CD4-positive, alpha-beta T cell treated with Interferon alpha-2 for 1 hour (primary cell): ENCODE measurements at regions not wholly inside any gene's neighbourhood (a gene's known extent, or its start where the extent isn't known, plus 50 kb on each side); places are given as distances from the start of the nearest gene placed in this dataset.

ENCODE experiments used
- DNase-seq, 2 donors: peaks; one replicate each; pipeline ENCODE4 v3.0.0-alpha.2; 2020 to 2022

GRCh38 chr14:96729889-96730288 is 67.3 kb upstream of the VRK1 start:
- DNase-seq, result no peak

- no peak for DNase-seq
Measured at GRCh38 chr14:96730386-96730785, 66.8 kb upstream of the VRK1 start.

GRCh38 chr14:96734076-96734622 is 63.0 kb upstream of the VRK1 start:
- DNase-seq, result no peak

GRCh38 chr14:96735526-96735925 is 61.7 kb upstream of the VRK1 start:
- no peak for DNase-seq

GRCh38 chr14:96736439-96736838 is 60.7 kb upstream of the VRK1 start:
- no peak for DNase-seq

GRCh38 chr14:96737881-96738280 is 59.3 kb upstream of the VRK1 start:
- no peak for DNase-seq

GRCh38 chr14:96739200-96739910 is 57.8 kb upstream of the VRK1 start:
- DNase-seq, result no peak

- peak; percentile 58 to 75 for DNase-seq
Measured at GRCh38 chr14:96741151-96741977, 55.8 kb upstream of the VRK1 start.

- no peak for DNase-seq
Measured at GRCh38 chr14:96744262-96744661, 52.9 kb upstream of the VRK1 start.

GRCh38 chr14:96745500-96746051 is 51.6 kb upstream of the VRK1 start:
- no peak for DNase-seq

GRCh38 chr14:96746101-96746500 is 51.1 kb upstream of the VRK1 start:
- no peak for DNase-seq

- DNase-seq, result no peak
Measured at GRCh38 chr14:96747006-96747405, 50.2 kb upstream of the VRK1 start.
